ENCODE measurements at regions not wholly inside any gene's neighbourhood (a gene's known extent, or its start where the extent isn't known, plus 50 kb on each side); places are given as distances from the start of the nearest gene placed in this dataset.

GRCh38 chr20:11170025-11170424 is 496.2 kb upstream of the JAG1 start:
- H3K56ac ChIP-seq (replicated peaks; ENCODE audit: insufficient read length, low read depth, low read length): no peak overlapping the region
- FAIRE-seq: no peak
- no peaks in the 10 kb centered on the region for H3K79me1 ChIP-seq (ENCODE audit: low read depth, low read length)
- no peaks in the 10 kb centered on the region for H3K79me2 ChIP-seq (ENCODE audit: control insufficient read depth in 1 of 2, insufficient read depth in 2 of 2, low read length in 2 of 2)
- no peak for DNase-seq (ENCODE audit: low read depth in 1 of 2, low spot score in 2 of 2)
- H3K4me2 ChIP-seq (ENCODE audit: insufficient read depth in 1 of 2, low read depth in 2 of 2, low read length in 2 of 2): no peak overlapping the region
- no peak overlapping the region for H3K9ac ChIP-seq (replicated peaks in 1 of 4; ENCODE audit: extremely low read depth in 1 of 4, low read depth in 3 of 4, low read length in 3 of 4)
- H4K8ac ChIP-seq (ENCODE audit: extremely low read depth, insufficient read depth, low read length): no peak overlapping the region
- H3K23me2 ChIP-seq (ENCODE audit: low read depth, low read length): no peaks in the 10 kb centered on the region
- no peak overlapping the region for H4K91ac ChIP-seq (replicated peaks; ENCODE audit: insufficient read length, low read length)
- POLR2A ChIA-PET (ENCODE audit: partially characterized antibody): no interaction called here
- H3K14ac ChIP-seq (ENCODE audit: insufficient read length): no peak overlapping the region
- H4K20me1 ChIP-seq (replicated peaks in 1 of 2; ENCODE audit: control insufficient read depth in 1 of 2, insufficient read depth in 2 of 2, low read length in 2 of 2): no peaks in the 10 kb centered on the region
- no peak overlapping the region for H2AFZ ChIP-seq (ENCODE audit: low read length)
- no peak overlapping the region for H3K18ac ChIP-seq (ENCODE audit: extremely low read depth, low read length)
- H3K9me3 ChIP-seq (ENCODE audit: insufficient read depth in 2 of 2, low read depth in 1 of 2, low read length in 1 of 2): no peaks in the 10 kb centered on the region
- no peak overlapping the region for H2AK5ac ChIP-seq (ENCODE audit: low read depth, low read length)
- no peak overlapping the region for H2BK120ac ChIP-seq (replicated peaks; ENCODE audit: low read depth, low read length)
- no peak overlapping the region for H2BK5ac ChIP-seq (ENCODE audit: low read depth, low read length)
- H3K23ac ChIP-seq (ENCODE audit: insufficient read length): no peak overlapping the region
- CTCF ChIA-PET (ENCODE audit: partially characterized antibody): no interaction called here
- no peak overlapping the region for H3K27ac ChIP-seq (ENCODE audit: low read depth, low read length)
- no peak overlapping the region for H4K5ac ChIP-seq (ENCODE audit: insufficient read length, low read depth, low read length)
- no peak overlapping the region for H3K4ac ChIP-seq (replicated peaks; ENCODE audit: insufficient read length, low read depth, low read length)
- no peaks in the 10 kb centered on the region for H3K27me3 ChIP-seq (replicated peaks in 1 of 4; ENCODE audit: control insufficient read depth in 3 of 4, extremely low read depth in 1 of 4, insufficient read depth in 3 of 4, low read length in 3 of 4)
- H2BK12ac ChIP-seq (ENCODE audit: low read depth, low read length): no peak overlapping the region
- no peak overlapping the region for H2BK15ac ChIP-seq (ENCODE audit: low read length)
- H3K4me3 ChIP-seq (ENCODE audit: extremely low read depth in 1 of 4, insufficient read depth in 2 of 4, low read depth in 3 of 4, low read length in 4 of 4): no peak overlapping the region
- no peaks in the 10 kb centered on the region for H3K4me1 ChIP-seq (replicated peaks in 1 of 4; ENCODE audit: control insufficient read depth in 3 of 4, insufficient read depth in 4 of 4, low read length in 3 of 4)
- H2BK20ac ChIP-seq (ENCODE audit: low read length): no peak overlapping the region
- H3K36me3 ChIP-seq (ENCODE audit: control insufficient read depth in 2 of 4, insufficient read depth in 4 of 4, low read length in 3 of 4): no peaks in the 10 kb centered on the region
- TF ChIP-seq ATF3 (IDR thresholded peaks at IDR 0.05; ENCODE audit: insufficient read depth, low read depth, low read length): no peak
- TF ChIP-seq CREB1 (IDR thresholded peaks at IDR 0.05): no peak
- no peak for TF ChIP-seq RXRA (IDR thresholded peaks at IDR 0.05; ENCODE audit: insufficient read depth, low read depth, low read length)
- TF ChIP-seq CBX8 (IDR thresholded peaks at IDR 0.05; ENCODE audit: borderline replicate concordance, low read depth, low read length): no peak
- no peak for TF ChIP-seq JUN (IDR thresholded peaks at IDR 0.05; ENCODE audit: low read depth, low read length)
- no peak for TF ChIP-seq SP2 (IDR thresholded peaks at IDR 0.05; ENCODE audit: low read length)
- no peak for TF ChIP-seq EGR1 (IDR thresholded peaks at IDR 0.05; ENCODE audit: borderline replicate concordance, low read depth, low read length)
- TF ChIP-seq FOSL1 (IDR thresholded peaks at IDR 0.05; ENCODE audit: insufficient read depth, low read depth, low read length): no peak
- TF ChIP-seq TAF7 (optimal IDR thresholded peaks at IDR 0.05; ENCODE audit: borderline replicate concordance, low read depth, low read length): no peak

Measured in H1 (cell line).